ENCODE measurements at regions not wholly inside any gene's neighbourhood (a gene's known extent, or its start where the extent isn't known, plus 50 kb on each side); places are given as distances from the start of the nearest gene placed in this dataset.

- peak; percentile 44 for DNase-seq (ENCODE audit: low read depth)
Observed at GRCh38 chr6:22940581-22941290, 371.4 kb downstream of the HDGFL1 start.

DNA sequence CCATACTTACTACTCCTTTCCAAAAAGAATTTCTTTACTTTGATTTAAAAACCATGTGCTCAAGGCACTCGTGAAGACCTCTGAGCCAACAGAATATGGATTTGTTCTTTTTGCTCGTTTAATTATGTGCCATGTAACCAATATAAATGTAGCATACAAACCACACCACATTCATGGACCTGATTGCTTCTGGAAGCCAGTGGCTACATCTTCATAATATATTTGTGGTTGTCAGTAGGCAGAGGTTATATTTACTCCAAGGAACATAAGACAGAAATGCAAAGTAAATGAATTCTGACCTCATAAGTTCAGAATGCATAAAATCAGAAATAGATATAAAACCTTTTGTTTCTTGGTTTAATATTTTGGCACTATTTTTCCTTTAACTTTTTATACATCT, 373.0 kb downstream of the HDGFL1 start:
- no peak for DNase-seq (ENCODE audit: low read depth)

DNA sequence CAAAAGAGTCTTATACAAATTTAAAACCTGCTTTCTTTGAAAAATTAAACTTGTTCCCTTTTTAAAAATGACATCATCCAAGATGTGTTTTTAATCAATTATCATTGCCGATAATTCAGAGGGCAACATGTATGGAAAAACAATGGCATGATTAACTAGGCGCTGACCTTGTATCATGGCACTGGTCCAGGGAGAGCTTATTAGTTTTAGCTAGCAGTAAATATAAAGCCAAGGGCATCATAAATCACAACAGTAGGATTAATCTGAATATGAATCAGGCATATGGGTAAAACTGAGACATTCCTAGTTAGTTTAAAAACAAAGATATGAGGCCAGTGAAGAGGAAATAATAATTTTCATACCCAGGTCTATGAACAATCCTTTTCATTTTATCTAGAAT, 374.0 kb downstream of the HDGFL1 start:
- no peak for DNase-seq (ENCODE audit: low read depth)

DNA sequence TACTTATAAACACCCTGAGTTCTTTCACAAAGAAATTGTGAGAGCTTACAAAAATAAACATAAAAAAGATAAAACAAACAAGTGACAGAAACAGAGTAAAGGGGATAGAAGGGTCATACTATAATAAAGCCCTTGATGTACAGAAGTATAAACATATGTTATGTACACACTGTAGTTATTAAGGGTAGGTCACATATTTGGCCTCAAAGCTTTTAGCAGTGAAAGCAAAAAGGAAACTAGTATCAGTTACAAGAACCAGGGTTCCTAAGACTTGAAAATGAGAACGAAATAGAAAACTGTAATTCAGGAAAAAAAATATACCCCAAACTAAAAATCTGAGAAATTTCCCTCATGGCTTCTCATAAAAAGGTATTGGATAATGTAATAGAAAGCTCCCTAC, 380.6 kb downstream of the HDGFL1 start:
- DNase-seq (ENCODE audit: low read depth): no peak

DNA sequence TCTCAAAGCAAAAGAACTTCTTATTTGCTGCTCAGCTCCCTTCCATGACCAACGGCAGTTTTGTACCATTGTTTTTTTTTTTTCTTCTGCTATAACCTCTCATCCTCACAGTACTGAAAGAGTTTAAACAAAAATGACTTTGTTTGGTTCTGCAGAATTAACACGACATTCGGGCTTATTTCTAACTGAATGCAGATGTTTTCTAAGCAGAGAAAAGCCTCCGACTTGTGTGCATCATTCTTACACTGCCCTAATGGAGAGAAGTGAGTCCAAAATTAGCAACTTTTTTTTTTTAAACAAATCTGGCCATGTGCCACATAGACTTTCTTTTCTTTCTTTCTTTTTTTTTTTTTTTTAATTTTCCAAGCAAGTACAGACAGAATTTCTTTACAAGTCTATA, 382.7 kb downstream of the HDGFL1 start:
- no peak for DNase-seq (ENCODE audit: low read depth)

DNA sequence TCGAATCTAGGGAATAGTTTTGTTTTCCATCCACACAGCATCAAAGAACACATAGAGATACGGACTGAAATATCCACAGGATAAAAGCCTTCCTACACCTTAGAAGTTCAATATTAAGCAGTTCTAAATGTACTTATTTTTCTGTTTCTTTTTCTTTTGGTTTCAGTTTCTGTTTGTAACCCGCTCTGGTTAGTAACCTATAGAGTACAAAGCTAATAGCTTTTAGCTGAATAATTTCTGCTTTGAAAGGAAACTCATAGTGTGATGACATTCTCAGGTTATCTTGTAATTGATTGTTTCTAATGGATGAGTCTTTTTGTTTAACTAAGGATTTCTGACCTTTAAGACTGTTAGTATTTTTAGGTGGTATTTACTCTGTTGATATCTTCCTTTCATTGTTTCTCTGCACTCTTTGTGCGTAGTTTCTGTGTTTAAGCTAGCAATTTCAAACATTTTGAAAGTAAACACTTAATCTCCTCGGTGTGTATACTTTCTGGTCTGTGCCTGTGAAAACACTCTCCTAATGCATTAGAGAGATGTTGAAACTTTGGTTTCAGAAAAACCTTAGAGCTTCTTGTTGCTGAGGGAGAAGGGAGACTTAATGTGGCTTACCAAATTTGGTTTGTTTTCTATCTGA, 385.5 kb downstream of the HDGFL1 start:
- DNase-seq (ENCODE audit: low read depth): no peak

DNA sequence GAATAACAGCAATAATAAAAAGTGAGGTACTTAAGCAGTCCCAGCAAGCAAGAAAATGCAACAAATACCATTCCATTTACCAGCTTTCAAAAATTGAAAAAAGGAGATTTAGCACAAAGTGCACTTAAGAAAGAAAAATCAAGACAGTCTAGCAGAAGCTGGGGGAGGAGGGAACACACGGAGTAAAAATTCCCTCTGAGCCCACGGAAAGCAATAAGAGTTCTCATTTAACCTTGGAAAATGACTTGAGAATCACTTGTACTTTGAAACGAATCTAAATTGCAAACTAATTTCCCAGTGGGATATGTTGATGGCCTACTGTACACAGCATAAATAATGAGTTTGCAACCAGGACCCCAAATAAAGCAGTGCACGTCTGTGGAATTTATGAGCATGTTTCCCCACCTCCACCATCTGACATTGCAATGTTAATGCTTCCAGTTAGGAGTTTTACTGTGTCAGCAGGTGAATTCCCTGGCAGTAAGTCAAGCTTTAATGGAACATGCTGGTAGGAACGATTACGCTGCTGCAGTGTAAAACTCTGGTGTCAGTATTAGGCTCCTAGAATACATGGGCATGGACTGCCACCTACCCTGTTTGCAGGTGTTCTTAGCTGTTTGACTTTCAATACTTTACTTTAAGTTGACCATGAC, 386.8 kb downstream of the HDGFL1 start:
- DNase-seq (ENCODE audit: low read depth): no peak

- no peak for DNase-seq (ENCODE audit: low read depth)
Observed at GRCh38 chr6:22958677-22959076, 389.3 kb downstream of the HDGFL1 start.

- DNase-seq (ENCODE audit: low read depth): no peak
Observed at GRCh38 chr6:22959571-22959970, 390.2 kb downstream of the HDGFL1 start.

- no peak for DNase-seq (ENCODE audit: low read depth)
Observed at GRCh38 chr6:22964334-22964733, 395.0 kb downstream of the HDGFL1 start.

- no peak for DNase-seq (ENCODE audit: low read depth)
Observed at GRCh38 chr6:22965889-22966288, 396.5 kb downstream of the HDGFL1 start.

DNA sequence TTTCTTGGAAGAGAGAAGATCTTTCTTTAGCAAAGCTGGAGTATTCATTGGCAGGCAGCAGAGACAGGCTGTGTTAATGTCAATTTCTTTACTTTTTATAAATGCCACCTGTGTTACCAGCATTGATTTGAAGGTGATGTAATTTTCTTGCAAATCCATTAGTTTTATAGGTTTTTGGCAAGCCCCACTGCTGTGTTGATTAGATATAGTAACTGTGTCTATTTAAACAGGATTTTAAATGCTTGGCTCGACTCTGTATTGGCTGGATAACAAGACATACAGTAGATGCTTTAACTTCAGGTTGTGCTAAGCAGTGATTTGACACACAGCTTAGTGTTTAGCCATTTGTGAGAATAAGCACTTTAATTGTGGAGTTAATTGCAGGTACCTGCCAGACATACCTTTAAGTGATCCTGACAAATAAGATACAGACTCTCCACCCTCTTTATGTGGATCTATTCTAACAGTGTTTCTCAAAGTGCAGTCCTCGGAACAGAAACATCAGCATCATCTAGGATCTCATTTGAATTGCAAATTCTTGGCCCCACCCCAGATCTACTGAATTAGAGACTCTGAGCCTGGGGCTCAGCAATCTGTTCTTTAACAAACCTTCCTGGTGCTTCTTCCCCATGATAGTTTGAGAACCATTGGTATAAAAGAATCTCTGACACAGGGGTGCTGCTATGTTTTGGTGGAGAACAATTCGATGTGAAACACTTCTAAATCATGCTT, 397.5 kb downstream of the HDGFL1 start:
- no peak for DNase-seq (ENCODE audit: low read depth)

- DNase-seq (ENCODE audit: low read depth): no peak
Observed at GRCh38 chr6:22970004-22970403, 400.6 kb downstream of the HDGFL1 start.

GRCh38 chr6:22972771-22973170, 403.4 kb downstream of the HDGFL1 start:
- no peak for DNase-seq (ENCODE audit: low read depth)

GRCh38 chr6:22975079-22975478, 405.7 kb downstream of the HDGFL1 start:
- no peak for DNase-seq (ENCODE audit: low read depth)

GRCh38 chr6:22980446-22980845, 411.1 kb downstream of the HDGFL1 start:
- peak; percentile 13 for DNase-seq (ENCODE audit: low read depth)

DNA sequence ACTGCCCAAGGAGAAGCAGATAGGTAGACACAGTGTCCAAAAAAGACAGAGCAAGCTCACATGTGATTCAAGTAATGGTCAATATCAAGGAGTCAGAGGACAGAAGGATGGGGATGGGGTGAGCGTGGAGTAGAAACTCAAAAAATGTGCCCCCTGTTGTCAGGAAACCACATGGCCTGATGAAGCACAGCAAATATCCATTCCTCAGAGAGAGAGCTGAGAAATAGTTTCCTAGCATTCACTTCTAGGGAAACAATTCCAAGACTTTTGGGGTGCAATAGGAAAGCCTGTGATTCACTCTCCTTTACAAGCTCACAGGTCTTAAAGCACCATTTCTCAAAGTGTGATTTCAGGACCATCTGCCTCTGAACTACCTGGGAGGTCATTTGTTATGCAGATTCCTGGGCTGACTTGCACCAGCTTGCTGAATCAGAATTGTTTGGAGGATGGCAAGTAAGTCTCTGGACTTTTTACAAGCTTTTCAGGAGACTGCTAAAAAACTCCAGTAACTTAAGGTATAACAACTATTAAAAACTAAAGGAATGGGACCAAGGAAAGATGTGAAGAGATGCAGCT, 432.8 kb downstream of the HDGFL1 start:
- no peak for DNase-seq (ENCODE audit: low read depth)

DNA sequence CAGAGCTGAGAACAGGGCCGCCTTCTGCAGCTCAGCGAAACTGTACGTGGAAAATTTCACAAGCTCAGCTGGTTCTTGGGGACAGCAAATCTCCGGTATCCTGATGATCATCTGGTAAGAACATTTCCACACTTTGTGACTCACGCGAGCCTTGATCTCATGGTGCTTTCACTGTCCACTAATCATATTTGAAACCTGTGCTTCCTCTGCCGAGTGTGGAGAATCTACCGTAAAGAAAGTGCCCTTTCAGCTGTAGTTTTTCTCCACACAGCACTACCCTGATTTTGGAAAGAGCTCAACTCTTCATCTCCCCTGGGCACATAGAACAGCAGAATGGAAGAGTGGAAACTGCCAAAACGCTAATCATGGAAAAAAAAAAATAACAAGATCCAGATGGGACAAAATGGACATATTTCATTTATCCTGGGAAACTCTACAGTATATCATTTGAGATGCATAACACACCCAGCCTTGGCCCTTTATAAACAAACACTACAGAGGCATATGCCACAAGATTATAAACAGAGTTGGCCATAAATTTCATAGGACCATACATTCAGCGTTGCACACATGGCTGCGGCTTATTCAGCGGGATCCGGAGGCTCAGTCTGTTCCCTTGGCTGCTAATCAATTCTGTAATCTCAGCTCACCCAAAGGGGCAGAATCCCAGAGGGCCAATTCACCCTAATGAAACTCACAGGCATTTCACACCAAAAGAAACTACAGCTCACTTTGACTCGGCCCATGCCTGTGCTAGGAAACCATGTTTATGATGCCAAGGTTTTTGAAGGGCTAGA, 434.5 kb downstream of the HDGFL1 start:
- DNase-seq (ENCODE audit: low read depth): peak; percentile 76

GRCh38 chr6:23006656-23007055, 437.3 kb downstream of the HDGFL1 start:
- no peak for DNase-seq (ENCODE audit: low read depth)

DNA sequence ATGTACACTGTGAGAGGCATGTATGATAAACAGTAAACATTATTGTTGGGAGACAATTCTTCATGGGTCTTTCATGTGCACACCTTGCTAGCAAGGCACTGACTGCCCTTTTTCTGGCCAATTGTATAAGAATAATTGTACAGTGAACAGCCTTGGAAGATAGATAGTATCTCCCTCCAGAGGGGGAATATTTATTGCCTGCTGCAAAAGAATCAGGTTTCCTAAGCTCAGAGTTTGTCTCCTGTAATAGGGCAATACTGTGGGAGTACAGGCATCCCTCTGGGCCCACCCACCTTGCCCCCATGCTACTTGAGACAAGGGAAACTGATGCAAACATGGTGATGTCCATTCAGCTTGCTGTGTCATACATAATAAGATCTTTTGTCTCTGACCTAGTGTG, 442.2 kb downstream of the HDGFL1 start:
- no peak for DNase-seq (ENCODE audit: low read depth)

- DNase-seq (ENCODE audit: low read depth): peak; percentile 21
Observed at GRCh38 chr6:23013776-23014175, 444.4 kb downstream of the HDGFL1 start.

DNA sequence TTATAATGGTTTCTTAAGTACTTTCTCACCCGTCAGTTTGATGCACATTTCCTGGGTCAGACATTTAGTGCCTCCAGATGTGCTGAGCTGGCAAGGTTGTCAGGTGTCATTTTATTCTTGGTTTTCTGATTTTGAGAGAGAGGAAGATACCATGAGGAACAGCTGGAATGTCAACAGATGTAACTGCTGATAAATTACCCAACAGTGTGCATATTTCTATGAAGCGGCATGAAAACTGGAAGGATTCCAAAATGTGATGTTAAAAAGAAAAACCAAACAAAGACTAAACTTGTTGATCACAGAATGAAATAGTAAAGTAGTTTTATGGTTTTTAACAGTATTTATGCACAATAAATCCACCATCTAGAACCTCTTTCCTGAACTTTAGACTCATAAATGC, 447.3 kb downstream of the HDGFL1 start:
- peak; percentile 14 for DNase-seq (ENCODE audit: low read depth)
